ENCODE measurements at regions not wholly inside any gene's neighbourhood (a gene's known extent, or its start where the extent isn't known, plus 50 kb on each side); places are given as distances from the start of the nearest gene placed in this dataset.

GRCh38 chr1:232138044-232138443, 491.9 kb downstream of the SIPA1L2 start (continued):
- TF ChIP-seq ZBTB33 (IDR thresholded peaks at IDR 0.05; ENCODE audit: borderline replicate concordance, low read depth) (no peak), MEF2A (IDR thresholded peaks at IDR 0.05; ENCODE audit: borderline replicate concordance, low read depth) (no peak), RCOR1 (IDR thresholded peaks at IDR 0.05; ENCODE audit: low read length) (no peak), SMC3 (IDR thresholded peaks at IDR 0.05; ENCODE audit: low read depth, low read length) (no peak), SIN3A (IDR thresholded peaks at IDR 0.05; ENCODE audit: borderline replicate concordance, low read depth, low read length) (no peak), EZH2phosphoT487 (IDR thresholded peaks at IDR 0.05; ENCODE audit: borderline replicate concordance, low read depth) (no peak), CTCF (IDR thresholded peaks at IDR 0.05) (no peak), GABPA (IDR thresholded peaks at IDR 0.05; ENCODE audit: low read depth) (no peak), JUND (IDR thresholded peaks at IDR 0.05) (no peak), TCF12 (IDR thresholded peaks at IDR 0.05) (no peak), YY1 (IDR thresholded peaks at IDR 0.05; ENCODE audit: low read depth) (no peak)

- Histone ChIP-seq H3K4me3 (ENCODE audit: low read depth in 2 of 2, low read length in 1 of 2) (no peak overlapping the region), H3K9ac (no peak overlapping the region), H3K36me3 (replicated peaks in 1 of 2; ENCODE audit: control insufficient read depth in 1 of 2, insufficient read depth in 2 of 2, low read length in 1 of 2) (no peaks in the 10 kb centered on the region), H3K27ac (ENCODE audit: low read depth in 2 of 2, low read length in 1 of 2) (no peak overlapping the region), H3K27me3 (ENCODE audit: insufficient read depth) (no peaks in the 10 kb centered on the region), H3K9me3 (peaks cover 5% of the 10 kb centered on the region), H3K79me2 (ENCODE audit: insufficient read depth) (no peaks in the 10 kb centered on the region), H3K9me2 (no peaks in the 10 kb centered on the region; the same call in 1 of the 2 replicates), H2AFZ (ENCODE audit: low read depth) (no peak overlapping the region), H3K4me1 (ENCODE audit: control insufficient read depth in 1 of 2, insufficient read depth in 2 of 2, low read depth in 1 of 2, low read length in 1 of 2) (no peaks in the 10 kb centered on the region; a peak in 1 of 4 replicates), H4K20me1 (ENCODE audit: insufficient read depth) (no peaks in the 10 kb centered on the region), H3F3A (replicated peaks; ENCODE audit: insufficient read depth) (peaks cover 5% of the 10 kb centered on the region), H3K4me2 (no peak overlapping the region)
- ChIA-PET POLR2A (no interaction called here), CTCF (interaction anchor here (0.6 kb wide), 1 partner anchor 12 kb away, joined by 3 read pairs; no protein-coding TSS in a partner anchor)
- no peak for TF ChIP-seq MAX (IDR thresholded peaks at IDR 0.05; ENCODE audit: low read depth)
- no peak for TF ChIP-seq GABPA (IDR thresholded peaks at IDR 0.05; ENCODE audit: low read depth)
- TF ChIP-seq TCF12 (IDR thresholded peaks at IDR 0.05), result no peak
- TF ChIP-seq CTCF (IDR thresholded peaks at IDR 0.05), result no peak
- no peak for TF ChIP-seq POLR2AphosphoS5 (IDR thresholded peaks at IDR 0.05; ENCODE audit: low read depth, low read length)
- no peak for TF ChIP-seq YY1 (IDR thresholded peaks at IDR 0.05; ENCODE audit: low read depth)
- no peak for TF ChIP-seq RFX5 (IDR thresholded peaks at IDR 0.05; ENCODE audit: low read length)
- TF ChIP-seq MEF2A (IDR thresholded peaks at IDR 0.05; ENCODE audit: borderline replicate concordance, low read depth), result no peak
- no peak for TF ChIP-seq MXI1 (IDR thresholded peaks at IDR 0.05; ENCODE audit: low read depth, low read length)
- TF ChIP-seq CHD2 (IDR thresholded peaks at IDR 0.05; ENCODE audit: low read length, partially characterized antibody), result no peak
- TF ChIP-seq EZH2phosphoT487 (IDR thresholded peaks at IDR 0.05; ENCODE audit: borderline replicate concordance, low read depth), result no peak
- no peak for TF ChIP-seq USF2 (IDR thresholded peaks at IDR 0.05; ENCODE audit: borderline replicate concordance, low read depth, low read length)
- TF ChIP-seq SMC3 (IDR thresholded peaks at IDR 0.05; ENCODE audit: low read depth, low read length), result no peak
- DNase-seq, result no peak
- whole genome bisulfite sequencing (ENCODE audit: low lambda C conversion rate), result 64% methylated on average over 3 of the region's 3 CpGs
These were observed 492.9 kb downstream of the SIPA1L2 start for GRCh38 chr1:232137066-232137465.

Data from SK-N-SH (cell line).